Vagina (tissue), 2 donors: ENCODE measurements at regions not wholly inside any gene's neighbourhood (a gene's known extent, or its start where the extent isn't known, plus 50 kb on each side); places are given as distances from the start of the nearest gene placed in this dataset.

Experiments
- POLR2AphosphoS5 ChIP-seq, 2 donors: sonication (generic); formaldehyde crosslinking; IDR thresholded peaks; one replicate each; pipeline ENCODE4 v1.9.0; 2017; ENCODE audit warnings: antibody characterized with exemption in 2 of 2, mild to moderate bottlenecking in 2 of 2, low read depth in 1 of 2; ENCODE audit not compliant: insufficient read depth in 1 of 2
- TF ChIP-seq, protein P1 (sequence below), 3 experiments: fragments of 450-650 bp in 2 of 3; fragments of 200-600 bp in 1 of 3; sonication (generic) in 1 of 3; IDR thresholded peaks; one replicate each; pipeline ENCODE4 v1.5.1; 2017 to 2019; ENCODE audit warnings: antibody characterized with exemption in 3 of 3, mild to moderate bottlenecking in 2 of 3, moderate library complexity in 2 of 3

DNA sequence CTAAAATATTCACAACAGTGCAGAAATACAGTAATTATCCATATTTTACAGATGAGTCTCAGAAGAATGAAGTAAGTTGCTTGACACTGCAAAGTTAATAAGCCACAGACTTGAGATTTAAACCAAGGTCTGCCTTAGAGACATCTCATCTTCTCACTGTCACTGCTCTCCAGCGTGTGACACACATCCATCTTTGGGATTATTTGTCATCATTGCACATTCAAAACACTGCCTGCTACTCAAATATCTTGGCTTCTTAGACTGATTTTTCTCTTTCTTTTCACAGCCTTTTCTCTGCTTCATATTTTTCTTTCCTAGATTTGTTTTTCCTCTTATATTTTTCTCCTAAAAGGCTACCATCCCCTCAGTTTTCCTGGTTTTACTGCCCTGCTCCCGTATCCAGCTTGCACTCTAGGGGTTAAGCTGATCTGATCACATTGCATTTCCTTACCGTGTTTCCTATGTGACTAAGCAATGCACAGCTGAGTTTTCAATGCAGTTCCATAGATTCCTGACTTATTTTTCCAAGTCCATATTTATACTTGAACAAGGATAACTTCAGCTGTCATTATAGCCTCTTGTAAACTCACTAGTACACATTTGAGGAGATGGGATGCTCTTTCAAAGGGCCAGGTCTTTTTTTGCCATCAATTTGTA is 353.0 kb downstream of the PLK2 start:
- no peak for TF ChIP-seq POLR2AphosphoS5 (IDR thresholded peaks at IDR 0.05; ENCODE audit: insufficient read depth in 1 of 2, low read depth in 1 of 2)
- TF ChIP-seq, protein P1, sequence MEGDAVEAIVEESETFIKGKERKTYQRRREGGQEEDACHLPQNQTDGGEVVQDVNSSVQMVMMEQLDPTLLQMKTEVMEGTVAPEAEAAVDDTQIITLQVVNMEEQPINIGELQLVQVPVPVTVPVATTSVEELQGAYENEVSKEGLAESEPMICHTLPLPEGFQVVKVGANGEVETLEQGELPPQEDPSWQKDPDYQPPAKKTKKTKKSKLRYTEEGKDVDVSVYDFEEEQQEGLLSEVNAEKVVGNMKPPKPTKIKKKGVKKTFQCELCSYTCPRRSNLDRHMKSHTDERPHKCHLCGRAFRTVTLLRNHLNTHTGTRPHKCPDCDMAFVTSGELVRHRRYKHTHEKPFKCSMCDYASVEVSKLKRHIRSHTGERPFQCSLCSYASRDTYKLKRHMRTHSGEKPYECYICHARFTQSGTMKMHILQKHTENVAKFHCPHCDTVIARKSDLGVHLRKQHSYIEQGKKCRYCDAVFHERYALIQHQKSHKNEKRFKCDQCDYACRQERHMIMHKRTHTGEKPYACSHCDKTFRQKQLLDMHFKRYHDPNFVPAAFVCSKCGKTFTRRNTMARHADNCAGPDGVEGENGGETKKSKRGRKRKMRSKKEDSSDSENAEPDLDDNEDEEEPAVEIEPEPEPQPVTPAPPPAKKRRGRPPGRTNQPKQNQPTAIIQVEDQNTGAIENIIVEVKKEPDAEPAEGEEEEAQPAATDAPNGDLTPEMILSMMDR (IDR thresholded peaks at IDR 0.05), result no peak
